AG04449 (cell line): ENCODE measurements at regions not wholly inside any gene's neighbourhood (a gene's known extent, or its start where the extent isn't known, plus 50 kb on each side); places are given as distances from the start of the nearest gene placed in this dataset.
A peak's percentile ranks its signal among the peaks of the same experiment; 100 is the strongest.

Source experiments
- CTCF ChIA-PET: fragments of 350-600 bp; formaldehyde crosslinking; extraction: SDS; loops from one replicate; lab custom pipeline; 2021; ENCODE audit warnings: antibody characterized with exemption; lab: Yijun Ruan, JAX
- POLR2A ChIA-PET: fragments of 400-600, 350-600 bp; formaldehyde crosslinking; extraction: SDS; loops from one replicate; lab custom pipeline; 2020; ENCODE audit warnings: antibody characterized with exemption, inconsistent platforms; lab: Yijun Ruan, JAX
- DNase-seq: peaks from one replicate; pipeline ENCODE4 v3.0.0-alpha.2; 2010; ENCODE audit warnings: low read depth, low spot score
- H3K4me3 ChIP-seq: 2 replicates; pipeline ENCODE4 v1.5.1; 2011; ENCODE audit warnings: low read depth, mild to moderate bottlenecking, control low read depth, low read length
- TF ChIP-seq, protein P1 (sequence below): IDR thresholded peaks from one replicate; pipeline ENCODE4 v1.5.1; 2011; ENCODE audit warnings: mild to moderate bottlenecking, moderate library complexity, low read length, control low read depth, inconsistent platforms; ENCODE audit not compliant: insufficient read depth; ENCODE audit errors: missing control alignments

DNA sequence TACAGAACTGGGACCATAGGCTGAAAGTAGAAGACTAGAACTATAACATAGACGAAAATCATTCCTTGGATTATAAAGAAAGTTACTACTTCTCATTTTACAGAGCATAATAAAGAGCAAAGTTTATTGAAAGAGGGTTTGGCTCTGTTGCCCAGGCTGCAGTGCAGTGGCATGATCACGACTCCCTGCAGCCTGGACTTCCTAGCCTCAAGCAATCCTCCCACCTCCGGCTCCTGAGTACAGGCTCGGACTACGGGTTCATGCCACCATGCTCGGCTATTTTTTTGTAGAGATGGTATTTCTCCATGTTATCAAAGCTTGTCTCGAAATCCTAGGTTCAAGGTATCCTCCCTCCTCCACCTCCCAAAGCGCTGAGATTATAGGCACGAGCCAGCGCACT lies 190.1 kb upstream of the FOXG1 start:
- DNase-seq: no peak
- TF ChIP-seq, protein P1, sequence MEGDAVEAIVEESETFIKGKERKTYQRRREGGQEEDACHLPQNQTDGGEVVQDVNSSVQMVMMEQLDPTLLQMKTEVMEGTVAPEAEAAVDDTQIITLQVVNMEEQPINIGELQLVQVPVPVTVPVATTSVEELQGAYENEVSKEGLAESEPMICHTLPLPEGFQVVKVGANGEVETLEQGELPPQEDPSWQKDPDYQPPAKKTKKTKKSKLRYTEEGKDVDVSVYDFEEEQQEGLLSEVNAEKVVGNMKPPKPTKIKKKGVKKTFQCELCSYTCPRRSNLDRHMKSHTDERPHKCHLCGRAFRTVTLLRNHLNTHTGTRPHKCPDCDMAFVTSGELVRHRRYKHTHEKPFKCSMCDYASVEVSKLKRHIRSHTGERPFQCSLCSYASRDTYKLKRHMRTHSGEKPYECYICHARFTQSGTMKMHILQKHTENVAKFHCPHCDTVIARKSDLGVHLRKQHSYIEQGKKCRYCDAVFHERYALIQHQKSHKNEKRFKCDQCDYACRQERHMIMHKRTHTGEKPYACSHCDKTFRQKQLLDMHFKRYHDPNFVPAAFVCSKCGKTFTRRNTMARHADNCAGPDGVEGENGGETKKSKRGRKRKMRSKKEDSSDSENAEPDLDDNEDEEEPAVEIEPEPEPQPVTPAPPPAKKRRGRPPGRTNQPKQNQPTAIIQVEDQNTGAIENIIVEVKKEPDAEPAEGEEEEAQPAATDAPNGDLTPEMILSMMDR: no peak
- no peak overlapping the region for H3K4me3 ChIP-seq
- POLR2A ChIA-PET: no interaction called here
- CTCF ChIA-PET: no interaction called here

DNA sequence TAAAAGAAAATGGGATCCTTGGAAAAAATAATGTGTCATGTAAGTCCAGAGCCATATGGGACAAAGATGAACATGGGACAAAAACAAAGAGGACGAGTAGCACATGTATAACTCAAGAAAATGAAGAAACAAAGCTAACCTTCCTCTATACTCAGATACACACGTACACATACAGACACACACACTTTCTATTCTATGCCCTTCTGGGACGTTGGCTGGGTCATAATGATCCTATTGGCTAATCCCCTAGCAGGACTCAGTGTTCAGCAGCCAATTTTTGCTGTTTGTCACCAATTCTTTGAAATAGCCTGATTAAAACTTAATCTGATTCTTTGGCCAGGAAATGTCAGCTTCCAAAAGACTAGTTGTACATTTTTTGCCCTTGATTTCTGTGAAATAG lies 189.4 kb upstream of the FOXG1 start:
- DNase-seq: no peak
- TF ChIP-seq, protein P1: no peak
- CTCF ChIA-PET: no interaction called here
- no peak overlapping the region for H3K4me3 ChIP-seq
- POLR2A ChIA-PET: no interaction called here

DNA sequence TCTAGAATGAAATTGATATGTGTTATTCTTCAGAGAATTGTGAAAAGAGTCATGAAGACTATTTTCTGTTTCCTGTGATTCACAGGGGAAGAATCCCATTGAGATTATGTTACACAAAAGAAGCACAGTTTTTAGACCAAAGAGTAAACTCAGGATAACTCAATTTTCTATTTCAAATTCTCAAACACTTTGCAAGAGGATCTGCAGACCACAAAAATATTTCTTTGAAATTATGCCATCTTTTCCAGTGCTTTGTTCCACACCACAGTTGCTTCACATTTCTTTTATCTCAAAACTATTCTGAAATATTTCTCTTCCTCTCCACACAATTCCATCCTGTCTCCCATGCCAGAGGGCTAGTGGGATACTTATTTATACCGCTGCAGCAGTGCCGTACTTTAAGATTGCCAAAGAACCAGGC lies 188.9 kb upstream of the FOXG1 start:
- peak; percentile 10 for DNase-seq
- H3K4me3 ChIP-seq: no peak overlapping the region
- CTCF ChIA-PET: no interaction called here
- TF ChIP-seq, protein P1: no peak
- POLR2A ChIA-PET: no interaction called here

DNA sequence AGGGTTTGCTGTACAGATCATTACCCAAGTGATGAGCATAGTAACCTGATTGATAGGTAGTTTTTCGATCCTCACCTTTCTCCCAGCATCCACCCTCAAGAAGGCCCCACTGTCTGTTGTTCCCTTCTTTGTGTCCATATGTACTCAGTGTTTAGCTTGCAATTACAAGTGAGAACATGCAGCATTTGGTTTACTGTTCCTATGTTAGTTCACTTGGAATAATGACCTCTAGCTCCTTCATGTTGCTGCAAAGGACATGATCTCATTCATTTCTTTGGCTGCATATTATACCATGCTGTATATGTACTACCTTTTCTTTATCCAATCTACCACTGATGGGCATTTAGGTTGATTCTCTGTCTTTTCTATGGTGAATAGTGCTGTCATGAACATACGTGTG lies 181.6 kb upstream of the FOXG1 start:
- H3K4me3 ChIP-seq: no peak overlapping the region
- TF ChIP-seq, protein P1: no peak
- POLR2A ChIA-PET: no interaction called here
- no peak for DNase-seq
- CTCF ChIA-PET: no interaction called here

DNA sequence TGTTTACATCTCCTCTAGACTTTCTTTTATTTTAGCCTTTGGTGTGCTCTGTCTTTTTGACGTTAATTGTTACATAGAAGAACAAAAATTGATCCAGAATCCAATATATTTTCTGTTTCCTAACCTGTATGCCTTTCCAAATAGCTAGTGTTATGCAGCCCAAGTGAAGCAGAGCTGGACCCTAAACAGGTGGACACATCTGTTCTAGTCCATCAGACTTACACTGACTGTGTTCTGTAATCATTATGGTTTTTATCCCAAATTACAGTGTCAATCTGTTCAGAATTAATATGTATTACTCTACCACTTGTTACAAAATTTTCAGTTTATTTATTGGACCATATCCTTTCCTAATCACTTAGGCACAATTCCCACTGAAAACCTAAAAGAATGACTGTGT lies 176.8 kb upstream of the FOXG1 start:
- CTCF ChIA-PET: no interaction called here
- TF ChIP-seq, protein P1: no peak
- no peak for DNase-seq
- H3K4me3 ChIP-seq: no peak overlapping the region
- POLR2A ChIA-PET: no interaction called here

DNA sequence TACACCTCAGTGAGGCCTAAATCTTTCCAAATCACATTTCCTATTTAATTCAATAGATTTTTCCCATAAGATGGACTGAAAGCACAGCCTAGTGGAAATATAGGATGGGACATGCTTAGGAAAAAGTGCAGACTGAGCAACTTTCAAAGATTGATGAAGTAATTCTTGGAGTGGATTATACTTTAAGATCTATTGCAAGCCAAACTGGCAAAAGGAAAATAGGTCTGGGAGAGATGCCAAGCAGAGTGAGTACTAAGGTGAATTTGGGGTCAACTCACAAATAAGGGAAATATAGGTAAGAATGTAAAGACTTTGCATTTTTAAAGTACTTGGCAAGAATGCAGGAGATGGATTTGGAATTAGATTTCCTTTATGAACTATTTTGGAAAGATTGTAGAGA lies 170.2 kb upstream of the FOXG1 start:
- no peak overlapping the region for H3K4me3 ChIP-seq
- TF ChIP-seq, protein P1: peak; percentile 3
- ChIA-PET CTCF (interaction anchor here (1.3 kb wide), 1 partner anchor 13 kb away, joined by 3 read pairs; no protein-coding TSS in a partner anchor), POLR2A (no interaction called here)
- DNase-seq: peak; percentile 10
